ENCODE measurements at regions not wholly inside any gene's neighbourhood (a gene's known extent, or its start where the extent isn't known, plus 50 kb on each side); places are given as distances from the start of the nearest gene placed in this dataset.
"Not testable (repeated sequence)": the region's sequence is repeated elsewhere in the genome, so short reads cannot be mapped to it uniquely, and the experiment has no call there.

DNA sequence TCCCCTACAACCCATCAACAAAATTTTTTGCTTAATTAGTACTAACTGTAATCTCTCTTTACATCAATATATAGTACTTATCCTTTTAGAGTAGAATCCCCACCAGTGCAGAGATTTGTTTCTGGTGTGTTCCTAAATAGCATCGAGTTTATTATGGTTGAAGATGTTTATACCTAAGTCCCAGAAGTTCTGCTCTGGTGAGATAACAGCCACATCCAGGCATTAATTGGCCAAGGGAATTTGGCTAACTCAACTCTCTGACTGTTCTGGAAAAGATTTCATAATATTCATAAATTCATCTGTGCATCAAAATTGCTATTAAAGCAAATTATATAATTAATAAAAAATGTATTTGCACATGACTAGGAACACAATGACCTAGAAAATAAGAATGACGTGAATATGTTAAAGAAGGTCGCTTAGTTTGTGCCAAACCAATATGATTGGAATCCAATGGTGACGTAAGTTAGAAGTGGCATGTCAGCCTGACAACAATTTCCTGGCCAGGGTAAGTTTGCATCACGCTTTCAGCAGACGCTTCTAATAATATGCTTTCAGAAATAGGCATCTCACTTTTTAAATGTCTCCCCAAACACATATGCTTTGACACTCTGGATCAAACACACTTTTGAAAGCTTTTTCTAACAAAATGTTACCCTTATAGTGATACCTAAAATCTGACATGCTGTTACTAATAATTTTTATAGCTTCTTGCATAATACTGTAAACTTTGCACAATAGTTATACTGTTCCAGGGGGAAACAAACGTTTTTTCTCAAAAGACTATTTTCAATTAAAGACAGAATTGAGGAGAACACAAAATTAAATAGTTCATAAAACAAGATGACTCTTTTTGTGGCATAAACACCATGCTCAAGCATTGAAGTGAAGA lies 236.7 kb downstream of the TENT5A start:
- no peaks in the 10 kb centered on the region for H3K9me3 ChIP-seq
- intact Hi-C loops (cut with DNase I), result no loop called here
- H3K4me3 ChIP-seq, result no peak overlapping the region
- no peaks in the 10 kb centered on the region for H3K4me1 ChIP-seq
- TF ChIP-seq POLR2AphosphoS5 (IDR thresholded peaks at IDR 0.05; ENCODE audit: insufficient read depth in 1 of 2, low read depth in 1 of 2) (peak; percentile 24 to 62), POLR2A (IDR thresholded peaks at IDR 0.05) (no peak)
- no peak for DNase-seq (ENCODE audit: extremely low spot score in 2 of 2)
- no peaks in the 10 kb centered on the region for H3K36me3 ChIP-seq
- no peaks in the 10 kb centered on the region for H3K27me3 ChIP-seq
- H3K27ac ChIP-seq, result peak overlapping the region; percentile 17

DNA sequence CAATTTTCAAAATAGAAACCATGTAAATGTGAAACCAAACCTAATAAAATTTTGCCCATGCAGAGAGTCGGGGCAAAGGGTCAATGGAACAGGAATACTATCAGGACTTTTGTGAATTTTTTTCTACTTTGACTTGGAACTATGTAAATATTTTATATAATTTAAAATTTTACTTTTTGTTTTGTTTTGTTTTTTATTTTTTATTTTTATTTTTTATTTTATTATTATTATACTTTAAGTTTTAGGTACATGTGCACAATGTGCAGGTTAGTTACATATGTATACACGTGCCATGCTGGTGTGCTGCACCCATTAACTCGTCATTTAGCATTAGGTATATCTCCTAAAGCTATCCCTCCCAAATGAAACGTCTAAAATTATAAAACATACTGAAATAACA lies 238.3 kb downstream of the TENT5A start:
- DNase-seq (ENCODE audit: extremely low spot score in 2 of 2); H3K36me3 ChIP-seq; intact Hi-C loops (cut with DNase I): not testable (repeated sequence)

DNA sequence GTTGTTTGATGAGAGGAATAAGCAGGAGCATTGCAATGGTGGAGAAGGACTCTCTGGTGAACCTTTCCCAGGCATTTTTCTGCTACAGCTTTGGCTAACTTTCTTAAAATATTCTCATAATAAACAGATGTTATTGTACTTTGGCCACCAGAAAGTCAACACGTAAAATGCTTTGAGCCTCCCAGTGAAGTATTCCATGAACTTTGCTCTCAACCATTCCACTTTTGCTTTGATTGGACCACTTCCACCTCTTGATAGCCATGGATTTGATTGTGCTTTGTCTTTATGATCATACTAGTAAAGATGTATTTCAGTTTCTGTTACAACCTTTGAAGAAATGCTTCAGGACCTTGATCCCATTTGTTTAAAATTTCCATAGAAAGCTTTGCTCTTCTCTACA lies 241.1 kb downstream of the TENT5A start:
- intact Hi-C loops (cut with DNase I), result no loop called here
- Histone ChIP-seq H3K4me3 (no peak overlapping the region), H3K9me3 (no peaks in the 10 kb centered on the region), H3K27ac (no peak overlapping the region), H3K4me1 (no peaks in the 10 kb centered on the region), H3K27me3 (no peaks in the 10 kb centered on the region), H3K36me3 (no peaks in the 10 kb centered on the region)
- no peak for DNase-seq (ENCODE audit: extremely low spot score in 2 of 2)
- TF ChIP-seq POLR2A (IDR thresholded peaks at IDR 0.05), result no peak
- TF ChIP-seq, protein P1, sequence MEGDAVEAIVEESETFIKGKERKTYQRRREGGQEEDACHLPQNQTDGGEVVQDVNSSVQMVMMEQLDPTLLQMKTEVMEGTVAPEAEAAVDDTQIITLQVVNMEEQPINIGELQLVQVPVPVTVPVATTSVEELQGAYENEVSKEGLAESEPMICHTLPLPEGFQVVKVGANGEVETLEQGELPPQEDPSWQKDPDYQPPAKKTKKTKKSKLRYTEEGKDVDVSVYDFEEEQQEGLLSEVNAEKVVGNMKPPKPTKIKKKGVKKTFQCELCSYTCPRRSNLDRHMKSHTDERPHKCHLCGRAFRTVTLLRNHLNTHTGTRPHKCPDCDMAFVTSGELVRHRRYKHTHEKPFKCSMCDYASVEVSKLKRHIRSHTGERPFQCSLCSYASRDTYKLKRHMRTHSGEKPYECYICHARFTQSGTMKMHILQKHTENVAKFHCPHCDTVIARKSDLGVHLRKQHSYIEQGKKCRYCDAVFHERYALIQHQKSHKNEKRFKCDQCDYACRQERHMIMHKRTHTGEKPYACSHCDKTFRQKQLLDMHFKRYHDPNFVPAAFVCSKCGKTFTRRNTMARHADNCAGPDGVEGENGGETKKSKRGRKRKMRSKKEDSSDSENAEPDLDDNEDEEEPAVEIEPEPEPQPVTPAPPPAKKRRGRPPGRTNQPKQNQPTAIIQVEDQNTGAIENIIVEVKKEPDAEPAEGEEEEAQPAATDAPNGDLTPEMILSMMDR (IDR thresholded peaks at IDR 0.05), result no peak
- TF ChIP-seq POLR2AphosphoS5 (IDR thresholded peaks at IDR 0.05; ENCODE audit: insufficient read depth in 1 of 2, low read depth in 1 of 2), result no peak

More for the DNA sequence above, 238.3 kb downstream of the TENT5A start:
- H3K27ac ChIP-seq, H3K4me3 ChIP-seq, H3K4me1 ChIP-seq, H3K27me3 ChIP-seq, H3K9me3 ChIP-seq: not testable (repeated sequence)

DNA sequence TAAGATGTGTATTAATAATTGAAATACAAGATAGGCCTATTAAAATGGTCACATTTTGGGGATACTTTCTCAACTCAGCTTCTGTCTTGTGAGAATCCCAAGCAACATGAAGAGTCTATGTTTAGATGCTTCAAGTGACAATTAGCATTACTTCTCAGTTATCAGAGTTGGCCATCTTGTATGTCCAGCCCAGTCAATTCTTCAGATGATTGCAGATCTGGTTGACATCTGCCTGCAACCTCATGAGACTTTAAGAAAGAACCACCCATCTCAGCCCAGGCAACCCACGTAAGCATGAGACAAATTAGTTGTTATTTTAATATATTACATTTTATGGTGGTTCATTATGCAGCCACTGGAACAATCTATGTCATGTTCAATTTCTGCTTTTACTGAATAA lies 256.5 kb downstream of the TENT5A start:
- H3K4me1 ChIP-seq, result no peaks in the 10 kb centered on the region
- H3K27ac ChIP-seq, result no peak overlapping the region
- H3K4me3 ChIP-seq, result no peak overlapping the region
- DNase-seq (ENCODE audit: extremely low spot score in 2 of 2), result no peak
- intact Hi-C loops (cut with DNase I), result no loop called here
- H3K9me3 ChIP-seq, result no peaks in the 10 kb centered on the region
- no peaks in the 10 kb centered on the region for H3K27me3 ChIP-seq
- H3K36me3 ChIP-seq, result no peaks in the 10 kb centered on the region
- TF ChIP-seq, protein P1 (IDR thresholded peaks at IDR 0.05), result no peak
- no peak for TF ChIP-seq POLR2AphosphoS5 (IDR thresholded peaks at IDR 0.05; ENCODE audit: insufficient read depth in 1 of 2, low read depth in 1 of 2)
- TF ChIP-seq POLR2A (IDR thresholded peaks at IDR 0.05), result no peak

DNA sequence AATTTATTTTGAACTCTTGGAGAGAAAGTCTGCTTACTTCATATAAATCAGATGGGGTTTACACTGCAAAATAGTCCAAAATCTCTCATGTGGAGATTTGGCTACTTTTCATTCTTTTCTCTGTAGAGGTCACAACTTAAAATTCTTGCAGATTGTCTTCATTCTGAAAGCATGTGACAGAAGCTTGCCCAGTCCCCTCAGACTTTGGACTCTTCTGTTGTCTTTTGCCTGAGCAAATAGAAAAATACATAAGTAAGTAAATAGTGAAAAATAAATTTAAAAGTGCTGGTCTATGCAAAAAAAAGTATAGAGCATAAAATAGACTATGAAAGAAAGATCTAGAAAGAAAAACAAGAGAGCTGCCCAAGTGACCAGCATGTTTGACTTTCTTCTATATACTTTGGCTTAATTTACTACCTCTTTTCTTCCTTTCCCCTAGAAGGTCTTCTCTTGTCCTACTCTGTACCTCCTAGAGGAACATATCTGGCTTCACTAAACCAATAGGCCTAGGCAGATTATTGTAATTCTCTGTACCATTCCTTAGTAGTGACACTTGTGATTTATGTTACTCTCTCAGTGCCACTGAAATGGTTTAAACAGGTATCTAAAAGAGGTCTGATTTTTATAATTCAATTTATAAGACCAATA lies 260.9 kb downstream of the TENT5A start:
- Histone ChIP-seq H3K36me3 (no peaks in the 10 kb centered on the region), H3K27me3 (no peaks in the 10 kb centered on the region), H3K27ac (no peak overlapping the region), H3K4me1 (no peaks in the 10 kb centered on the region), H3K4me3 (no peak overlapping the region), H3K9me3 (no peaks in the 10 kb centered on the region)
- no peak for TF ChIP-seq POLR2AphosphoS5 (IDR thresholded peaks at IDR 0.05; ENCODE audit: insufficient read depth in 1 of 2, low read depth in 1 of 2)
- TF ChIP-seq, protein P1 (IDR thresholded peaks at IDR 0.05), result no peak
- no peak for TF ChIP-seq POLR2A (IDR thresholded peaks at IDR 0.05)
- intact Hi-C loops (cut with DNase I), result no loop called here
- no peak for DNase-seq (ENCODE audit: extremely low spot score in 2 of 2)

DNA sequence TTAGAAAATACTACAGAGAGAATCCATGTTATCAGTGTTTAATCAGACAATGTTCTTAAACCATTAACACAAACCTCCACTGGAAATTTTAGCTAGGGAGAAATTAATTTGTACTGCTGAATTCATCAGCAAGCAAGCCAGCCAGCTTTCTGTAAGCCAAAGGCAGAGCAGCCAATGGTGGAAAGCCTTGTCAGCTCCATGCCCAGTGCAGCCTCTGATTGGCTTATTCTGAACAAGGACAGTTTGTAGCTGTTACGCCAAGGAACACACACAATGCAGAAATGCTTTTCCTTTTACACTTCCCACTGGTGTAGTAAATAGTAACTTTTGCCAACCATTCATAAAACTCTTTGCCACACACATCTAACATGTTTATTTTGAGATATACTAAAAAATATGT lies 265.0 kb downstream of the TENT5A start:
- Histone ChIP-seq H3K4me1 (no peaks in the 10 kb centered on the region), H3K9me3 (no peaks in the 10 kb centered on the region), H3K36me3 (no peaks in the 10 kb centered on the region), H3K4me3 (no peak overlapping the region), H3K27me3 (no peaks in the 10 kb centered on the region), H3K27ac (no peak overlapping the region)
- TF ChIP-seq POLR2A (IDR thresholded peaks at IDR 0.05) (no peak), POLR2AphosphoS5 (IDR thresholded peaks at IDR 0.05; ENCODE audit: insufficient read depth in 1 of 2, low read depth in 1 of 2) (no peak)
- TF ChIP-seq, protein P1 (IDR thresholded peaks at IDR 0.05), result no peak
- intact Hi-C loops (cut with DNase I), result no loop called here
- no peak for DNase-seq (ENCODE audit: extremely low spot score in 2 of 2)
